H1 (cell line): ENCODE measurements at regions not wholly inside any gene's neighbourhood (a gene's known extent, or its start where the extent isn't known, plus 50 kb on each side); places are given as distances from the start of the nearest gene placed in this dataset.

ENCODE experiments used
- CTCF ChIA-PET: fragments of 300-600 bp; sonication (Branson Sonifier 250); formaldehyde crosslinking; loops from one replicate; lab custom pipeline; 2021; ENCODE audit not compliant: partially characterized antibody; lab: Charles Lee
- POLR2A ChIA-PET: fragments of 300-600 bp; sonication (Branson Sonifier 250); formaldehyde crosslinking; loops from one replicate; lab custom pipeline; 2021; ENCODE audit warnings: inconsistent platforms; ENCODE audit not compliant: partially characterized antibody; lab: Charles Lee
- DNase-seq, 2 experiments: peaks; one replicate each; pipeline versions ENCODE4 v3.0.0 to v3.0.0-alpha.2; 2010 to 2022; ENCODE audit warnings: low spot score in 2 of 2, low read depth in 1 of 2, mixed read lengths in 1 of 2
- FAIRE-seq: peaks from 2 replicates; lab custom pipeline; 2011; peaks lifted over from hg19 to GRCh38; lab: Jason Lieb, UNC
- H2AFZ ChIP-seq: 2 replicates; pipeline ENCODE4 v1.8.1; 2012; ENCODE audit warnings: low read length, inconsistent platforms
- H2AK5ac ChIP-seq: 2 replicates; pipeline ENCODE4 v1.6.1; 2013; ENCODE audit warnings: low read depth, low read length
- H2BK120ac ChIP-seq: replicated peaks from 2 replicates; pipeline ENCODE3; 2013; ENCODE audit warnings: low read depth, low read length, inconsistent platforms
- H2BK12ac ChIP-seq: 2 replicates; pipeline ENCODE4 v1.6.1; 2013; ENCODE audit warnings: low read depth, low read length
- H2BK15ac ChIP-seq: 2 replicates; pipeline ENCODE4 v1.6.1; 2013; ENCODE audit warnings: low read length
- H2BK20ac ChIP-seq: 2 replicates; pipeline ENCODE4 v1.6.1; 2013; ENCODE audit warnings: low read length
- H2BK5ac ChIP-seq: 2 replicates; pipeline ENCODE4 v1.6.1; 2013; ENCODE audit warnings: low read depth, low read length
- H3K14ac ChIP-seq: 2 replicates; pipeline ENCODE4 v1.6.1; 2013; ENCODE audit warnings: inconsistent platforms; ENCODE audit not compliant: insufficient read length
- H3K18ac ChIP-seq: 2 replicates; pipeline ENCODE4 v1.6.1; 2013; ENCODE audit warnings: low read length; ENCODE audit errors: extremely low read depth
- H3K23ac ChIP-seq: 2 replicates; pipeline ENCODE4 v1.6.1; 2013; ENCODE audit warnings: inconsistent platforms; ENCODE audit not compliant: insufficient read length
- H3K23me2 ChIP-seq: 2 replicates; pipeline ENCODE4 v1.6.1; 2013; ENCODE audit warnings: low read depth, low read length
- H3K27ac ChIP-seq: 2 replicates; pipeline ENCODE4 v1.6.1; 2011; ENCODE audit warnings: low read depth, low read length, inconsistent platforms
- H3K27me3 ChIP-seq, 4 experiments: replicated peaks in 1 of 4; 1 replicate in 1 of 4; 2 replicates in 3 of 4; pipeline versions ENCODE4 v1.6.1 to v1.8.1; 2011 to 2013; ENCODE audit warnings: low read length in 3 of 4, mild to moderate bottlenecking in 3 of 4, inconsistent platforms in 2 of 4, mixed read lengths in 2 of 4, moderate library complexity in 1 of 4; ENCODE audit not compliant: control insufficient read depth in 3 of 4, insufficient read depth in 3 of 4; ENCODE audit errors: extremely low read depth in 1 of 4
- H3K36me3 ChIP-seq, 4 experiments: 2 replicates each; pipeline versions ENCODE4 v1.6.1 to v1.8.1; 2011 to 2013; ENCODE audit warnings: mild to moderate bottlenecking in 4 of 4, low read length in 3 of 4, moderate library complexity in 2 of 4, control low read depth in 1 of 4, inconsistent platforms in 1 of 4; ENCODE audit not compliant: insufficient read depth in 4 of 4, control insufficient read depth in 2 of 4
- H3K4ac ChIP-seq: replicated peaks from 2 replicates; pipeline ENCODE3; 2013; ENCODE audit warnings: low read length, low read depth, mixed read lengths, inconsistent platforms; ENCODE audit not compliant: insufficient read length
- H3K4me1 ChIP-seq, 4 experiments: replicated peaks in 1 of 4; 1 replicate in 1 of 4; 2 replicates in 3 of 4; pipeline versions ENCODE4 v1.6.1 to v1.8.1; 2011 to 2013; ENCODE audit warnings: low read length in 3 of 4, inconsistent platforms in 2 of 4, mixed read lengths in 1 of 4; ENCODE audit not compliant: insufficient read depth in 4 of 4, control insufficient read depth in 3 of 4
- H3K4me2 ChIP-seq, 2 experiments: 2 replicates each; pipeline versions ENCODE4 v1.6.1 to v1.8.1; 2011 to 2013; ENCODE audit warnings: low read depth in 2 of 2, low read length in 2 of 2, control low read depth in 1 of 2, inconsistent platforms in 1 of 2, mild to moderate bottlenecking in 1 of 2; ENCODE audit not compliant: insufficient read depth in 1 of 2
- H3K4me3 ChIP-seq, 4 experiments: fragments of 200-600, 300-600 bp in 1 of 4; sonication (generic), shearing (Covaris generic), sonication (Bioruptor Twin) in 1 of 4; 2 replicates each; pipeline versions ENCODE4 v1.5.1 to v1.8.1; 2011 to 2016; ENCODE audit warnings: low read length in 4 of 4, low read depth in 3 of 4, control low read depth in 2 of 4, inconsistent platforms in 2 of 4, mild to moderate bottlenecking in 2 of 4, mixed read lengths in 1 of 4, moderate library complexity in 1 of 4; ENCODE audit not compliant: insufficient read depth in 2 of 4; ENCODE audit errors: extremely low read depth in 1 of 4
- H3K56ac ChIP-seq: replicated peaks from 2 replicates; pipeline ENCODE3; 2013; ENCODE audit warnings: low read depth, mild to moderate bottlenecking, mixed read lengths, low read length, inconsistent platforms; ENCODE audit not compliant: insufficient read length
- H3K79me1 ChIP-seq: 2 replicates; pipeline ENCODE4 v1.6.1; 2013; ENCODE audit warnings: low read depth, low read length, control low read depth
- H3K79me2 ChIP-seq, 2 experiments: 2 replicates each; pipeline versions ENCODE4 v1.6.1 to v1.8.1; 2012 to 2013; ENCODE audit warnings: low read length in 2 of 2, mild to moderate bottlenecking in 2 of 2, inconsistent platforms in 1 of 2; ENCODE audit not compliant: insufficient read depth in 2 of 2, control insufficient read depth in 1 of 2
- H3K9ac ChIP-seq, 4 experiments: replicated peaks in 1 of 4; 1 replicate in 1 of 4; 2 replicates in 3 of 4; pipeline versions ENCODE4 v1.6.1 to v1.8.1; 2011 to 2013; ENCODE audit warnings: low read depth in 3 of 4, low read length in 3 of 4, control low read depth in 2 of 4, mild to moderate bottlenecking in 2 of 4, moderate library complexity in 2 of 4, inconsistent platforms in 1 of 4; ENCODE audit errors: extremely low read depth in 1 of 4
- H3K9me3 ChIP-seq, 2 experiments: 2 replicates each; pipeline versions ENCODE4 v1.6.1 to v1.8.1; 2012 to 2013; ENCODE audit warnings: mild to moderate bottlenecking in 2 of 2, moderate library complexity in 2 of 2, control low read depth in 1 of 2, inconsistent platforms in 1 of 2, low read depth in 1 of 2, low read length in 1 of 2, mixed read lengths in 1 of 2; ENCODE audit not compliant: insufficient read depth in 2 of 2
- H4K20me1 ChIP-seq, 2 experiments: replicated peaks in 1 of 2; 2 replicates each; pipeline versions ENCODE3 to v1.8.1; 2011 to 2013; ENCODE audit warnings: inconsistent platforms in 2 of 2, low read length in 2 of 2, mild to moderate bottlenecking in 1 of 2; ENCODE audit not compliant: insufficient read depth in 2 of 2, control insufficient read depth in 1 of 2
- H4K5ac ChIP-seq: 2 replicates; pipeline ENCODE4 v1.6.1; 2013; ENCODE audit warnings: low read length, low read depth, mixed read lengths, inconsistent platforms; ENCODE audit not compliant: insufficient read length
- H4K8ac ChIP-seq: 2 replicates; pipeline ENCODE4 v1.8.0; 2013; ENCODE audit warnings: mild to moderate bottlenecking, moderate library complexity, low read length, inconsistent platforms; ENCODE audit not compliant: insufficient read depth; ENCODE audit errors: extremely low read depth
- H4K91ac ChIP-seq: replicated peaks from 2 replicates; pipeline ENCODE3; 2013; ENCODE audit warnings: low read length, mixed read lengths, inconsistent platforms; ENCODE audit not compliant: insufficient read length
- RFX5 ChIP-seq: IDR thresholded peaks from 2 replicates; pipeline ENCODE4 v1.6.1; 2011; ENCODE audit warnings: low read depth, low read length, improper control_type of control experiment, borderline replicate concordance
- WGBS, 2 experiments: shearing (Covaris generic) in 1 of 2; methylation state at CpG; one replicate each; pipeline versions ENCODE4 v1.1.6 to v1.1.7; 2013 to 2015; ENCODE audit warnings: low lambda C conversion rate in 2 of 2, mixed read lengths in 2 of 2, inconsistent platforms in 1 of 2, low coverage in 1 of 2, missing lambda C conversion rate in 1 of 2; ENCODE audit not compliant: insufficient replicate concordance in 2 of 2, insufficient coverage in 1 of 2, insufficient read length in 1 of 2; ENCODE audit errors: extremely low coverage in 1 of 2, missing lambda C conversion rate in 1 of 2; 5-methylcytosine and 5-hydroxymethylcytosine counted together

DNA sequence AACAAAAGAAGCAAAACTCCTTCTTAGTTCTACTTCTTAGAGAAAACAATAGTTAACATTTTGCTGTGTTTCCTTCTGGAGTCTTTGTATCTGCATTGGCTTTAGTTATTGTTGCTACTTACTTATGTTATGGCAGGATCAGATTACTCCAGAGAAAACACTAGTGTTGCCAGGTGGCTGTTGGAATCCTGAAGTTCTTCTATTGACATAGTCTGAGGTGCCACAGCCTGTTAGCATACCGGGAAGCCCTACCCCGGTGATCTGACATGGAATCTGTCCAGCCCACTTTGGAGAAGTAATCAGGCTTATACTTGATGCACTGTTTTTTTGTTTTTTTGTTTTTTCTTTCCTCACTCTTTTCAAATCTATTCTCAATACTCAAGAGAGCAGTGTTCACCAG, 68.5 kb upstream of the CEP78 start:
- no peak overlapping the region for H3K4me3 ChIP-seq
- no peak overlapping the region for H2BK5ac ChIP-seq
- H3K9ac ChIP-seq = no peak overlapping the region
- no peak overlapping the region for H2AK5ac ChIP-seq
- H4K91ac ChIP-seq = no peak overlapping the region
- no peak overlapping the region for H2AFZ ChIP-seq
- H4K5ac ChIP-seq = no peak overlapping the region
- DNase-seq (no peak), FAIRE-seq (no peak)
- no peaks in the 10 kb centered on the region for H3K36me3 ChIP-seq
- no peaks in the 10 kb centered on the region for H3K23me2 ChIP-seq
- H4K20me1 ChIP-seq = no peaks in the 10 kb centered on the region
- H2BK20ac ChIP-seq = no peak overlapping the region
- H2BK12ac ChIP-seq = no peak overlapping the region
- WGBS, 2 experiments = 79% methylated on average over 2 of the region's 2 CpGs; no CpG with 5 or more reads in 1 of the 2 experiments
- H3K23ac ChIP-seq = no peak overlapping the region
- no peak overlapping the region for H4K8ac ChIP-seq
- no peaks in the 10 kb centered on the region for H3K79me1 ChIP-seq
- no peak overlapping the region for H2BK15ac ChIP-seq
- H3K79me2 ChIP-seq = no peaks in the 10 kb centered on the region
- no peaks in the 10 kb centered on the region for H3K4me1 ChIP-seq
- ChIA-PET POLR2A (no interaction called here), CTCF (no interaction called here)
- no peak overlapping the region for H3K4me2 ChIP-seq
- no peak overlapping the region for H3K18ac ChIP-seq
- no peak overlapping the region for H3K56ac ChIP-seq
- no peaks in the 10 kb centered on the region; a peak in 1 of 7 replicates for H3K27me3 ChIP-seq
- no peak for TF ChIP-seq RFX5
- H3K9me3 ChIP-seq = 0 out of 4 replicates have a peak, but pooled peaks cover 0 to 2% of the 10 kb centered on the region in 2 experiments
- no peak overlapping the region for H3K4ac ChIP-seq
- H2BK120ac ChIP-seq = no peak overlapping the region
- no peak overlapping the region for H3K27ac ChIP-seq
- H3K14ac ChIP-seq = no peak overlapping the region
